HG02571 (cell line): ENCODE measurements at regions not wholly inside any gene's neighbourhood (a gene's known extent, or its start where the extent isn't known, plus 50 kb on each side); places are given as distances from the start of the nearest gene placed in this dataset.
"Not testable (repeated sequence)": the region's sequence is repeated elsewhere in the genome, so short reads cannot be mapped to it uniquely, and the experiment has no call there.

Source experiments
- ATAC-seq: cut with Tn5 transposase; IDR thresholded peaks from one replicate; pipeline ENCODE4 v1.9.1; 2021; ENCODE audit warnings: mild to moderate bottlenecking, moderate library complexity; ENCODE audit not compliant: unreplicated experiment

GRCh38 chr13:83498481-83499190 lies 383.6 kb downstream of the SLITRK1 start:
- ATAC-seq: no peak

GRCh38 chr13:83498045-83498444 lies 384.2 kb downstream of the SLITRK1 start:
- ATAC-seq: no peak

GRCh38 chr13:83496501-83496900 lies 385.8 kb downstream of the SLITRK1 start:
- ATAC-seq: no peak

- no peak for ATAC-seq
Measured at GRCh38 chr13:83485101-83485500, 397.2 kb downstream of the SLITRK1 start.

GRCh38 chr13:83471011-83471410 lies 411.3 kb downstream of the SLITRK1 start:
- no peak for ATAC-seq

- no peak for ATAC-seq
Measured at GRCh38 chr13:83470133-83470797, 412.0 kb downstream of the SLITRK1 start.

- no peak for ATAC-seq
Measured at GRCh38 chr13:83453723-83454122, 428.6 kb downstream of the SLITRK1 start.

GRCh38 chr13:83453300-83453699 lies 429.0 kb downstream of the SLITRK1 start:
- ATAC-seq: no peak

- no peak for ATAC-seq
Measured at GRCh38 chr13:83452292-83452950, 429.9 kb downstream of the SLITRK1 start.

- no peak for ATAC-seq
Measured at GRCh38 chr13:83450591-83450990, 431.7 kb downstream of the SLITRK1 start.

GRCh38 chr13:83449668-83450395 lies 432.4 kb downstream of the SLITRK1 start:
- ATAC-seq: no peak

- ATAC-seq: no peak
Measured at GRCh38 chr13:83440465-83440864, 441.8 kb downstream of the SLITRK1 start.

- ATAC-seq: not testable (repeated sequence)
Measured at GRCh38 chr13:83439464-83439863, 442.8 kb downstream of the SLITRK1 start.

GRCh38 chr13:83423861-83424260 lies 458.4 kb downstream of the SLITRK1 start:
- ATAC-seq: no peak

- no peak for ATAC-seq
Measured at GRCh38 chr13:83423381-83423780, 458.9 kb downstream of the SLITRK1 start.

GRCh38 chr13:83414393-83414792 lies 467.9 kb downstream of the SLITRK1 start:
- no peak for ATAC-seq

- ATAC-seq: no peak
Measured at GRCh38 chr13:83386609-83387008, 495.7 kb downstream of the SLITRK1 start.

- no peak for ATAC-seq
Measured at GRCh38 chr13:83378908-83379307, 503.4 kb downstream of the SLITRK1 start.

GRCh38 chr13:83377491-83377890 lies 504.8 kb downstream of the SLITRK1 start:
- ATAC-seq: no peak

- ATAC-seq: no peak
Measured at GRCh38 chr13:83372786-83373185, 509.5 kb downstream of the SLITRK1 start.

GRCh38 chr13:83365723-83366122 lies 516.6 kb downstream of the SLITRK1 start:
- no peak for ATAC-seq
